ENCODE measurements at regions not wholly inside any gene's neighbourhood (a gene's known extent, or its start where the extent isn't known, plus 50 kb on each side); places are given as distances from the start of the nearest gene placed in this dataset.

DNA sequence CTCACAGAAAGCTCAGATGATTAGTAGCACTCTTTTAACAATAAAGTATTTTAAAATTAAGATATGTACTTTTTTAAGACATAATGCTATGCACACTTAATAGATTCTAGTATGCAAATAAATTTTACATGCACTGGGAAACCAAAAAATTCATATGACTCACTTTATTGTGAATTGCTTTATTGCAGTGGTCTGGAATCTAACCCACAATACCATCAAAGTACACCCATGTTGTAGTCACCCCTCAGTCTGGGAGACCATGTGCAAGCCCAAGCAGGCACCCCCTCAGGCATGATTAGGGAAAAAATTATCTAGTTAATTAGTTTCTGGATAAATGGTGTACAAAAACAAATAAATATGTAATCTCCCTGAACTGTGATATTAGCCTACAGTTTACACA is 649.0 kb upstream of the HS6ST1 start:
- no peak for DNase-seq (ENCODE audit: low read depth, low spot score)

- DNase-seq (ENCODE audit: low read depth, low spot score): no peak
These were observed 650.7 kb upstream of the HS6ST1 start for GRCh38 chr2:128969374-128969773.

- no peak for DNase-seq (ENCODE audit: low read depth, low spot score)
These were observed 651.9 kb upstream of the HS6ST1 start for GRCh38 chr2:128970332-128971116.

GRCh38 chr2:128973566-128973965 is 654.9 kb upstream of the HS6ST1 start:
- DNase-seq (ENCODE audit: low read depth, low spot score): no peak

DNA sequence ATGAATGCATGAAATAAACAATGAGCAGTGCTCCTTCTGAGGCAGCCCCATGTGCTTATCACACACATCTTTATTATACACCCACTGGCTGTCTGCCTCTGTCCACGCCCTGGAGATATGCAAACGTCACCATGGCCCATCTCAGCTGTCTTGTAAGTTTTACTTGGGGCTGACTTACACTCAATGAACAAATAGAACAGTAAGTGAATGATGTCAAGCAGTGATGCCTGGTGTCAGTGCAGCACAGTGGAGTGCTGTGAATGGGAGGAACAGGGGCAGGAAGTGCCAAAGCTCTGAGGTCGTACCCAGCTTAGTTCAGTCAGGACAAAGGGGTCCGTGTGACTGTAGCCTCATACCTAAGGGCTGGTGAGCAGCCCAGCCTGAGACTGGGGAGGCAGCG is 659.5 kb upstream of the HS6ST1 start:
- peak; percentile 44 for DNase-seq (ENCODE audit: low read depth, low spot score)

DNA sequence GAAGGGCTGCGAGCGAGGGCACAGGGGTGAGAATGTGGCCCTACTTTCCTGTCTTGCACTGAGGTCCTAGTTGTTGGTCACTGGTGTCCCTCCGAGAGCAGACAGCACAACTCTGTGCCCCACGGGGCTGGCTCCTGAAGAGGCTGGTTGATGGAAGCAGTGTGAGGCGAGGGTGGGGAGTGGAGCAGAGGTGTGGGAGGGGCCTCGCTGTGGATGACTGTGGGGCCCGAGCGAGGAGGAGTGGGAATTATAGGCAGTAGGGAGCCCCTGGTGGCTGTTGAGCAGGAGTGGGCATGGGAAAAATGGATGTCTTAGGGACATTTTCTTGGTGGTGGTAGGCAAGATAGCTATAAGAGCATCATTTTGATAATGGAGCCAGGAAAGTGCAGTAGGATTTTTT is 660.5 kb upstream of the HS6ST1 start:
- no peak for DNase-seq (ENCODE audit: low read depth, low spot score)

GRCh38 chr2:128980475-128980874 is 661.8 kb upstream of the HS6ST1 start:
- no peak for DNase-seq (ENCODE audit: low read depth, low spot score)

DNA sequence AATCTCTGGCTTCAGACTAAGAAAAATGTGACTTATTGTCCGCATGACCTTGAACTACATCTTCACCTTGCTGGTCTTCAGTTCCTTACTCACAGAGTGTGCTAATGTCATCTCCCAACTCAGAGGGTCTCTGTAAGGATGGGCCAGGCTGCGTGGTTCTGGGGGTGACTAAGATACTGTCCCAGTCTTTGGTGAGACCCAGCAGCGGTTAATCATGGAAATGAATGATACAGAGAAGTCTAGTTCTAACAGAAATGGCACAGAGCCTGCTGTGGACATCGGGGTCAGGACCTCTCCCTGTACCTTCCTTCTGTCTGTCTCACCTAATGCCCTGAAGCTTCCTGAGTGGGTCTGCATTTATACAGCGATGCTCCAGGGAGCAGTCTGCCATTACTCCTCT is 662.7 kb upstream of the HS6ST1 start:
- no peak for DNase-seq (ENCODE audit: low read depth, low spot score)

GRCh38 chr2:128982001-128982400 is 663.3 kb upstream of the HS6ST1 start:
- DNase-seq (ENCODE audit: low read depth, low spot score): peak; percentile 46

- DNase-seq (ENCODE audit: low read depth, low spot score): no peak
These were observed 664.0 kb upstream of the HS6ST1 start for GRCh38 chr2:128982670-128983069.

GRCh38 chr2:128983094-128983493 is 664.4 kb upstream of the HS6ST1 start:
- DNase-seq (ENCODE audit: low read depth, low spot score): no peak

DNA sequence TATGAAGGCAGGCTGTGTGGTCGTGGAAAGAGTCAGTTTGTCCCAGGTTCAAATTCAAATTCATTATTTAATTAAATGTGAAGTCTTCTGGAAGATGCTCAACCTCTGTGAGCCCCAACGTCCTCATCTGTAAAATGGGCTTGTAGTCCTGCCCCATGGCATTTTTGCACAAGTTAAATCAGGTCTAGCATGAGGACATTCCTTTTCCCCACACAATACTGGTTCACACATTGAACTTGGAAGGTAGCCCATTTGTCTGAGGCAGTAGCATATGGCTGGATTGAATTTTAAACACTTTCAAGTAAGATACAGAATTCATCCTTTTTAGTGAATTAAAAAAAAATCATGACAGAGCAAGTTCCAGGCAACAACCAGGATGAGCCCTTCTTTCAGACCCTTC is 665.4 kb upstream of the HS6ST1 start:
- DNase-seq (ENCODE audit: low read depth, low spot score): no peak

GRCh38 chr2:128984855-128985254 is 666.2 kb upstream of the HS6ST1 start:
- DNase-seq (ENCODE audit: low read depth, low spot score): no peak

DNA sequence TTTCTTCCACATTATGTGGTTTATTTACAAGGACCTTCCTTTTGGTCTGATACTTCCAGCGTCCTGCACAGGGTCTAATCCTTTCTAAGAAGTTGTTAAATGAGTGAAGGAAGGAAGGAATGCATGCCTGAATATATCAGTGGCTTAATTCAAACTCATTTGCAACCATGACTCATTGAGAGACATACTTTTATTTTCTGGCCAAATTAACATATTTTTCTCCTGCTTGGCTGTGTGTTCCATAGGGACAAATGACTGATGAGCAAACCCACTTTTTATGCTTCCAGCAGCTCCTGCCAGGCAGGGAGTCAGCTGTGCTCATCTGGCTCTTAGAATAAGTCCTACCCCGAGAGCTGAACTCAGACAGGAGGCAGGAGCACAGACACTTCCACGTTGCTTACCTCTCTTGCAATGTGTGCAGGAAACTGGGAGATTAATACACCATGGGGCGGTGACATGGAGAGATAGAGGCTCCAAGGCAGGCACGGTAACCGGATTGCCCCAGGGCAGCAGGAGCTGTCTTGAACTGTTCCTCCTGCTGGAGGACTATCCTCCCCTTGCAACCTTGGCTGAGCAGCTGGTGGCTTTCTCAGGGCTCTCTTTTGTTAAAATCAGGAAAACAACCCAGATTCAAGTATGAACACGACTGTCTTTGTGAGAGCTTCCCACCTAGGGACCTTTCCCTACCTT is 667.5 kb upstream of the HS6ST1 start:
- DNase-seq (ENCODE audit: low read depth, low spot score): no peak

GRCh38 chr2:128986867-128987268 is 668.2 kb upstream of the HS6ST1 start:
- no peak for DNase-seq (ENCODE audit: low read depth, low spot score)

GRCh38 chr2:128988326-128988725 is 669.7 kb upstream of the HS6ST1 start:
- no peak for DNase-seq (ENCODE audit: low read depth, low spot score)

DNA sequence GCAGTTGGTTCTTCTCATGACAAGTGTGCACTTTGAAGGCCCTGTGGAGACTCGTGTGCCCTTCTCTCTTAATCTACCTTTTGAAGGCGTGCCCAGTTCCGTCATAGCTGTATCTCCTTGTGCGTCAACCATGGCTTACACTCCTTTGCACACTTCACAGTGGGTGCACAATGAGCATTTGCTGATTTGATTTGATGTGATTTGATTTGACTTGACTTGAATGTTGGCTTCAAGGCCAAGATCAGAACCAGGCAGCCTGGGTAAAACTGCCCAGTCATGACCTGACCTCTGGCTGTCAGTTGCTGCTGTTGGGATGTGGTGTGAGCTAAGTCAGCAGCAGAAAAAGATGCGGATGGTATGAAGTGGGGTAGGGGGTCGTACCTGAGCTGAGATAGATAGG is 670.3 kb upstream of the HS6ST1 start:
- DNase-seq (ENCODE audit: low read depth, low spot score): no peak

DNA sequence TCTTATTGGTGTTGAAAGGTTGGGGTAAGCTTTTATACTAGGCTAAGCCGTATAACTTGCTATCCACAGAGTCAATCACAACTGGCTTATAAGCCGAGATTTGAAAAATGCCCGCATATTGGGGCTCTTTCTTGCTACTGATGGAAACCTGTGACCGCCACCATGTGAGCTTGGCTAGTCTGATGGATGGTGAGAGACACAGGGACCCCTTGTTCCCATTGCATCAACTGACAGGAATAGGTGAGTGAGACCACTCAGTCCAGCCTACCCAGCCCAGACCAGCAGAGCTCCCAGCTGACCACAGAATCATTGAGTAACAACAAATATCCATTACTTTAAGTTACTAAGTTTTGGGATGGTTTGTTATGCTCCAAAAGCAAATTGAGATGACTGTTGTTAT is 676.4 kb upstream of the HS6ST1 start:
- DNase-seq (ENCODE audit: low read depth, low spot score): no peak

GRCh38 chr2:128996078-128996477 is 677.4 kb upstream of the HS6ST1 start:
- no peak for DNase-seq (ENCODE audit: low read depth, low spot score)

DNA sequence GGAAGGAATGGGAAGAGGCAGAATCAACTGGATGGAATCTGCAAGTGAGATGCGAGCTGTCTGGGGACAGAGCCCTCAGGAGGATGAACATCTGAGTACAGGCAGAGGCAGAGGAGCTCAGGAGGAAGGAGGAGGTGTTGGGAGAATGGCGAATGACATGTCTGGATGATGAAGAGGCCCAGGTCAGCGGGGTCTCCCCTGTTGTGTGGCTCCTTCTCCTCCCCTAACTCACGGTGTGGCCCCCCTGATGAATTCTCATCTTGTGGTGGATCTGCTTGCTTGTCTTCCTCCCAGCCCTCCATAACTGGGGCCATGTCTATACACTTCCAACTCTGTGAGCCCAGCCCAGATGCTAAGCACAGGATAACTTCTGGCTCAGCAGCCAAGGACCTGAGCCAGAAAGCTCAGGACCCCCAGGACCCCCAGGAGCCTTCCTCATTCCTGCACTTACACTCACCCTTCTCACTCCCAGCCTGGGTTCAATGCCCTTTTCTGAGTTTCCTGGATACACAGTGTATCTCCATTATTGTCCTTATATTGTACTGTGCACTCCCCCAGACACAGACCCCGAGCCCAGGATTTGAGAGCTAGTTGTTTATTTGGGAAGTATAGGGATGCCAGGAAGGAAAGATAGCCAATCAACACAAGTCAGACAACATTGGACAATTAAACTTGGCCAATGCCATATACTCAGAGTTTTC is 678.6 kb upstream of the HS6ST1 start:
- DNase-seq (ENCODE audit: low read depth, low spot score): no peak

DNA sequence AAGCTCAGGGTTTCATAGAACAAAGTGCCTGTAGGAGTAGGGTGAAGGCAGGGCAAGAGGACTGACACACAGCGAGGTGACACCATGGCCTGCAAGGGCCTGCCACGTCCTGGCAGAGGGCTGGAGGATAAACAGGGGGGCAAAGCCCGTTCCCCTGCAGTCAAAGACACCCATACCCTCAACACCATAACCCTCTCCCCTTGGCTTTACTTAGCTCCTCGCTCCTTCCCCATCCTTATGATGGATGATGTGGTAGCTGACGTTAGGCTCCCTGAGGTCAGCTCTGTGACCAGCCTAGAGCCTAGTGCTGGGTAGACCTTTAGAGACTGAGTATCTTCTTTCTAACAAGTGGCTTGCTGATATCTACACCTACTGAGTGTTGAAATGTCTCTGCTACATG is 683.3 kb upstream of the HS6ST1 start:
- no peak for DNase-seq (ENCODE audit: low read depth, low spot score)

DNA sequence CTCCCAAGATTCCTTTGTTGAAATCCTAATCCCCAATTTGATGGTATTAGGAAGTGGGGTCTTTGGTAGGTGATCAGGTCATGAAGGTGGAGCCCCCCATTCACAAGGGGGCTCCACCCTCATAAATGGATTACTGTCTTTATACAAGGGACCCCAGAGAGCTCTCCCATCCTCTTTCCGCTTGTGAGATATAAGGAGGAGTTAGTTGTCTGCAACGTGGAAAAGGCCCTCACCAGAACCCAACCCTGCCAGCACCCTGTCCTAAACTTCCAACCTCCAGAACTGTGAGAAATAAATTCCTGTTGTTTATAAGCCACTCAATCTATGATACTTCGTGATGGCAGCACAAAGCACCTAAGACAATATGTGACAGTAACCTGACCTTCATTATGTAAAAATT is 684.1 kb upstream of the HS6ST1 start:
- no peak for DNase-seq (ENCODE audit: low read depth, low spot score)

- DNase-seq (ENCODE audit: low read depth, low spot score): no peak
These were observed 685.8 kb upstream of the HS6ST1 start for GRCh38 chr2:129004485-129004884.
